ENCODE measurements at regions not wholly inside any gene's neighbourhood (a gene's known extent, or its start where the extent isn't known, plus 50 kb on each side); places are given as distances from the start of the nearest gene placed in this dataset.
A peak's percentile ranks its signal among the peaks of the same experiment; 100 is the strongest.
"Not testable (repeated sequence)": the region's sequence is repeated elsewhere in the genome, so short reads cannot be mapped to it uniquely, and the experiment has no call there.

DNA sequence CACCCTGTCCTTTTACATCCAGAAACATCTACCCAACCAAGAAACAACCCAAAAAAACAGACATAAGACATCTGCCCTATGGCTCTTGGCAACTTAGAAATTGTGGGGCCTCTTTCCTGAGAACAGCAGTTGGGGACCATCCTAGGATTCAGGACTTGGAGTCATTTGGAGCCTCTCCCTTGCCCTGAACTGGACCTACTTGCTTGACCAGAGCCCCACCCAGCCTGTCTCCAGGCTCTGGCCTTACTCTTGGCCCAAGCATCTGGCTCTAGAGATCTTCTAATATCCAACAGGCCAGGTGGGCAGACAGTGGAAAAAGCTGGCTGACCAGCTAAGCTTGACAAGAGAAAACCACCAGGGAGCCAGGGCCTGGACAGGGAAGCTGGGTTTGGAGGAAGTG lies 99.1 kb upstream of the C2CD4B start:
- DNase-seq (no peak), ATAC-seq (no peak)
- intact Hi-C loops (cut with DNase I), result no loop called here

DNA sequence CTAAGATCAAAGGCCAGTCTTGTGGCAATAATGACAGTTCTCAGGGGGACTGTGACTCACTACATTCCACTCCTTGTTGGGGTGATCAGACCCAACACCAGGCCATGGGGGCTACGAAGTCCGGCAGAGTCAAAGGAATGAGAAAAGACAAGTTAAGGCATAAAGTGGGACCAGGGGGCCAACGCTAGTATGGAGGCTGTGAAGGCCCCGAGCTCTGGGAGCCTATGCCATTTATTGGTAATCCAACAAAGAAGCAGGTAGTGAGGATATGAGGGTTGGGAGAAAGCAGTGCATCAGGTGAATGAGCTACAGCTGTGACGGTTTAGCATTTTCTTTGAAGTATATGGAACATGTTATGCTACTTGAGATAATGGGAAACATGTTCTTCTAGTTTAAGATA lies 104.4 kb upstream of the C2CD4B start:
- DNase-seq (no peak), ATAC-seq (no peak)
- intact Hi-C loops (cut with DNase I), result no loop called here

DNA sequence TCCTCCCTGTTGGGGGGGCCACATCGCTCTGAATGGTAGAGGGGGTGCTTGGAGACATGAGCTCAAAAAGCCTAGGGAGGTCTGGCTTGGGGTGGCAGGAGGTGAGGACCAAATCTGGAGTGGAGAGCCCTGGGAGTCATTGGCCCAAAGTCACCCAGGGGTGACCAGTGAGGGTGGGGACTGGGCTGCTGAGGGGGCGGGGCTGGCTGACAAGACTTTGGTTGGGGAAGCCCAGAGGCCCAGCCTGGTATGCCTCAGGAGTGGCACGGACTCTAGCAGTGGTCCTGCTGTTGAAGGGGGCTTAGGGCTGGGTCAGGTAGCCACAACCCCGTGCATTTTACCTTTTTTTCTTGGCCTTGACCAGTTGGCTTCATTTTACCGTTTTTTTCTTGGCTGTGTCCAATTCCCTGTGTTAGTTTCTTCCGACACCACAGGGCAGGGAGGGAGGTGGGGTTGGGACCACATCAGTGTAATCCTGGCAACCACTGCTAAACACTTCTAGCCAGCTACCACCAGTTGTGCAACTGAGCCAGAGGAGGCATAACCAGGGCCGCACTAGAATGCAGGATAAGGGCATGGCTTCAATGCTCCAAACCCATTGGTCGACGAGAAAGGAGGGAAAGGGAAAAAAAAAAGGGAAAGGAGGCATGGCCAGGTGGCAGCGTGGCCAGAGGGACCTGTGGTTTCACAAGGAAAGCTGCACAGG lies 105.3 kb upstream of the C2CD4B start:
- intact Hi-C loops (cut with DNase I), result no loop called here
- no peak for DNase-seq
- ATAC-seq, result no peak

DNA sequence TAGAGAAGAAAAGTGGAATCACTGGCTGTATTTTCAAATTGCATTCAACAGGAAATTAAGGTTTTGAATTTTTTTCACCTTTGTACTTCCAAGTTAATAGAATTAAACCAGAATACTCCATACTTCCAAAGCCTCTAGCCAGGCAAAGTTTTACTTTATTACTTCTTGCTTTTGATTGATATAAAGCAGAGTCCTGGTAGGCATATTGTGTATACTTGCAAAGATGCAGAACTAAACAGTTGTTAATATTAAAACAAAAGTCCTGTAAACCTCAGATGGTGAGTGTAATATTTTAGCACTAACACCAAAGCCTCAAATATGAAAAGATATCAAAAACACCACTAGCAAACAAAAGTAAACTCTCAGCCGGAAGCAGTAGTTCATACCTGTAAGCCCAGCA lies 107.2 kb upstream of the C2CD4B start:
- DNase-seq, result no peak
- intact Hi-C loops (cut with DNase I), result no loop called here
- no peak for ATAC-seq

DNA sequence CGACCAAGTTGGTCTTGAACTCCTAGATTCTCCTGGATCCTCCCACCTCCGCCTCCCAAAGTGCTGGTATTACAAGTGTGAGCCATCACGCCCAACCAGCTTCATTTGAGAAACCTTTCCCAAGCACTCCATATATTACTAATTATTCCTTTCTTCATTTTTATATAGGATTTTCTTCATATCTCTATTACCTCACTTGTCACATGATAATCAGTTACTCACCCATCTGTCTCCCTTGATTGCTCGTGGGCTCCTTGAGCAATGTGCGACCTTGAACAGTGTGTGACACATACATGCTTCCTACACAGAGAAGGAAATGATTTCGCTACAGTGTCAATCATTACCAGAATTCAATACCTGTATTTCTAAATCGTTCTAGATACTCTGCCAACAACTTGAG lies 110.7 kb upstream of the C2CD4B start:
- intact Hi-C loops (cut with DNase I), result no loop called here
- DNase-seq (no peak), ATAC-seq (no peak)

DNA sequence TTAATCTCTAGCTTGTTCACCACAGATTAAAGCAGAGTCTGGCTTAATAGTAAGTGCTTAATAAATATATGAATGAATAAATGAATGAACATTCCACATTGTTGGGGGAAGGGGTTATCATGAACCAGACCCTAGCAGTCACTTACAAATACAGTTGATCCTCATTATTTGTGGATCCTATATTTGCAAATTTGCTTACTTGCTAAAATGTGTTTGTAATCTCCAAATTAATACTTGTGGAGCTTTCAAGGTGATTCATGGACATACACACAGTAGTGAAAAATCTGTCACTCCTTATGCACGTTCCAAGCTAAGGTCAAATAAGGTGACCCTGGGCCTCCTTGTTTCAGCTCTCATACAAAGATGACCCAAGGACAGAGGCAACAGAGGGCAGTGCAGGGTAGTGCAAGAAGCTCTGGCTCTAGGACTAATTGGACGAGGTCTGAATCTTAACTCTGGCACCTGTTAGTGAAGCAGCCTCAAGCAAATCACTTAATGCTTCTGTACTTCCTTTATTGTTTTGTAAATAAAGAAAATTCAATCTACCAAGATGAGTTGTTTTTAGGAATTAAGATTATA lies 112.8 kb upstream of the C2CD4B start:
- DNase-seq, result no peak
- ATAC-seq, result no peak
- intact Hi-C loops (cut with DNase I), result no loop called here

DNA sequence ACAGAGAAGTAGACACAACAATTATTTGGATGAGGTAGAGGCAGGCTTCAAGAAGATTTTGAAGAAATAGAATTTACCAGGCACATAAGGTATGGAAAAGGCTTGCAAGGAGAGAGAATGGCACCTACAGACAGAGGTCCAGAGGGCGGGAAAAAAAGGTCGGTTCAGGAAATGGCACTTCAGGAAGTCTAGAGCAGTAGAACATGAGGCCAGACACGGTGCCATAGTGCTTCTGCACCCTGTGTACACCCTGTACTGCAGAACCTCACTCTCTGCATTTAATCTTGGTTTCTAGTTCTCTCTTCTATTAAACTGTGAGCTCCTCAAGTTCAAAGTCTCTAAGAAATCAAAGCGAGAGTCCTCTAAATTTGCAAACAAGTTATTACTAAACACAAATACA lies 113.4 kb upstream of the C2CD4B start:
- DNase-seq (no peak), ATAC-seq (no peak)
- intact Hi-C loops (cut with DNase I), result no loop called here

DNA sequence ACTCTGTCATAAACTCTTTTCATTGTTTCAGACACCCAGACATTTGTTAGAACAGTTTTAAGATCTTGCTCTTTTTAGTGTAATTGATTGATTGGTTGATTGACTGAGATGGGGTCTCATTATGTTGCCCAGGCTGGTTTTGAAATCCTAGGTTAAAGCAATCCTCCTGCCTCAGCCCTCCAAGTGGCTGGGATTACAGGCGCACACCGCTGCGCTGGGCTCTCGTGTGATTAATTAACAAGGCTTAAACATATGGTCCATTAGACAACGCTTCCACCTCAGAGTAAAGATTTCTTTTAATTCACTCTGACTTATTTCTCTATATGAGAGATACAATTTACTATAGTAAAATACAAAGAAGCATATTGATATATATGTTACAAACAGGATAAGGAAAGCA lies 114.0 kb upstream of the C2CD4B start:
- DNase-seq (no peak), ATAC-seq (no peak)
- intact Hi-C loops (cut with DNase I), result no loop called here

DNA sequence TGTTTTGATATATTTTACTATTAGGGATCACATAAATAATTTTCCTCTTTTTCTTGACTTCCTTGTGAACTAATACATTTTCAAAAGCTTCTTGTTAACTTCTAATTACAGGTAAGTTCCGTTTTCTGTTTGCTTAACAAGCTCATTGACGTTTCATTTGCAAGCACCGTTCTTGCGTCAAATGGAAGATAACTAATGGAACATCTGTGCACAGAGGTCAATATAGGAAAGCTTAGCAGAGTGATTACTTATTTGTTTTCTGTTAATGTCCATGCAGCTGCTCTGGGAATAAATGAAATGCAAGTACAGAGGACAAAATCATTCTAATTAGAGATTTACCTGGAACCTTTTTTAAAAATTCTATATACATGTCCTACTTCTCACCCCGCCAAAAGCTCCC lies 115.5 kb upstream of the C2CD4B start:
- intact Hi-C loops (cut with DNase I), result no loop called here
- no peak for DNase-seq
- ATAC-seq, result no peak

DNA sequence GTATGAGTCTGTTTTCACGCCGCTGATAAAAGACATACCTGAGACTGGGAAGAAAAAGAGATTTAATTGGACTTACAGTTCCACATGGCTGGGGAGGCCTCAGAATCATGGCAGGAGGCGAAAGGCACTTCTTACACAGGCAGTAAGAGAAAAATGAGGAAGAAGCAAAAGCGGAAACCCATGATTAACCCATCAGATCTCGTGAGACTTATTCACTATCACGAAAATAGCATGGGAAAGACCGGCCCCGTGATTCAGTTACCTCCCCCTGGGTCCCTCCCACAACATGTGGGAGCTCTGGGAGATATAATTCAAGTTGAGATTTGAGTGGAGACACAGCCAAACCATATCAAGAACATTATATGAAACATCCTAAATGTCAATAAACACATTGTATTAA lies 116.7 kb upstream of the C2CD4B start:
- DNase-seq; ATAC-seq; intact Hi-C loops (cut with DNase I): not testable (repeated sequence)

DNA sequence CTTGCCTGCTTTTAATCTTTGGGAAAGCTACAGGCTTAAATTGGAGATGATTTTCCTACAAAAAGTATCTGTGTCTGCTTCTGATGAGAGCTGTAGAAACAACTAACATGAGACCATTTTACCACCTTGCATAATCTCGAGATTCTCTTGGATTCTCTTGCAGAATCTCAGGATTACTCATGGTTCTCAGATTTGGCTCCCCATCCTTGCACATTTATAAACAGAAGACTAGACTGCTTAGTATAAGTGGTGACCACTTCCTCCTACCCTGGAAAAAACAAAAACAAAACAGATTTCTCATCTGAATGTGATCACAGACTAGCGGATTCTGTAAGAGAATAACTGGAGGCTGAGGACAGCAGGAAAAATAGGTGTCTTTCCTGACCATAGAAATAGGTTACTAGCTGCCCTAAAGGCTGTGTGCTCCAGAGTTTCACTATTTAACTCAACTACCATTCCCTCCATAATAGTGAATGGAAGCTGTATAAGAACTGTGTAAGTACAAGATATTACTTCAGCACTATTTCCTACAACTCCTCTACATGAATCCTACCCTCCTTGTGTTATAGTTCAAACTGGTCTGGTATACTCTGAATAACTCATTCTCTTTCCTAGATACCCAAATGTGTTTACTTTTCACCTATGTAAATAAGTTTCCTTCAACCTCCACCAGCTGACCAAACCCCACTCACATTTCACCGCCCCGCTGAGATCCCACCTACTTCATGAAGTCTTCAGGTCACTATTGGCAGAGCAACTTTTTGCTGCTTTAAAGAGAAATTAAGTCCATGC lies 122.2 kb upstream of the C2CD4B start:
- intact Hi-C loops (cut with DNase I), result no loop called here
- DNase-seq (no peak), ATAC-seq (no peak)

DNA sequence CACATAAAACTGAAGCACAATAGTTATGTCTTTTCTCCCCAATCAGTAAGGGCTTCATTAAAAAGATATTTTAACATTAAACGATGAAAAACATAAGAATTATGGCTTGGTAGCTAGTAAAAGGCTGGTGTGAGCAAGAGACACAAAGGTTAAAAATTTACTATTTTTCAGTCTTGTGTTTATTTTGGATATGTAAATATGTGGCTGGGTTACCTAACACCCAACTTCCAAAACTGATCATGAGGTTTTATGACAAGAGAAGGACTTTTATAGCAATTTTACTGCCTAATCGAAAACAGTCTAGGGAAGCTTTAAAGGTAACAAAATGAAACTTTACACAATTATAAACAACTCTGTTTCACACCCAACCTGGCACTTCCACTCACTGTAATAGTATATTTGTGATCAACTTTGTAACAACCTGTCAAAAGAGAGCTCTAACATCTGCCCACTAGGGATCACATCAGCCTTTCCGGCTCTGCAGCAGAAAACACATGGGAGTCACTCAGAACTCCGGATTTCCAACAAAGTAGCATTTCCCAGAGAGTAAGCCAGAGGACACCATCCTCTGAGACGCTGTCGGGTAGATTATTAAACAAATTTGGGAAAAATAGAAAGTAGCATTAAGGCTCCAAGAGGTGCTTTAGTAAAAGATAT lies 123.4 kb upstream of the C2CD4B start:
- intact Hi-C loops (cut with DNase I), result no loop called here
- no peak for ATAC-seq
- DNase-seq, result no peak

DNA sequence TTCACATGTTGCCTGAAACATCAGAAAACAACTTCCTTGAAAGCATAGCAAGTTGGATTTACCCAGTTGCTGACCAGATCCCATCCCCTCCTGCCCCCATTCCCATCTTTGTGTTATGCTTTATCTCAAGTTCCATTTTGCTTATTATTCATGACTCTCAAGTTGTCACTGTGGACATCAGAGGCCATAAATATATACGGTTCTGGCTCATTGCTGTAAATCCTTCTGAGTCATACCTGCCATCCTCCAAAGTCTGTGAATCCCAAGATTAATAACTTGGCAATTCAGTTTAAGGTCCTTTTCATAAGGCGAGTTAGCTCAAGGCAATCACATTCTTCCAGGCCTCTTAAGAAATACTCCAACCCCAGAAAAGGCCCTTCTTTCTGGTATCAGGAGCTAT lies 126.2 kb upstream of the C2CD4B start:
- intact Hi-C loops (cut with DNase I), result no loop called here
- no peak for DNase-seq

DNA sequence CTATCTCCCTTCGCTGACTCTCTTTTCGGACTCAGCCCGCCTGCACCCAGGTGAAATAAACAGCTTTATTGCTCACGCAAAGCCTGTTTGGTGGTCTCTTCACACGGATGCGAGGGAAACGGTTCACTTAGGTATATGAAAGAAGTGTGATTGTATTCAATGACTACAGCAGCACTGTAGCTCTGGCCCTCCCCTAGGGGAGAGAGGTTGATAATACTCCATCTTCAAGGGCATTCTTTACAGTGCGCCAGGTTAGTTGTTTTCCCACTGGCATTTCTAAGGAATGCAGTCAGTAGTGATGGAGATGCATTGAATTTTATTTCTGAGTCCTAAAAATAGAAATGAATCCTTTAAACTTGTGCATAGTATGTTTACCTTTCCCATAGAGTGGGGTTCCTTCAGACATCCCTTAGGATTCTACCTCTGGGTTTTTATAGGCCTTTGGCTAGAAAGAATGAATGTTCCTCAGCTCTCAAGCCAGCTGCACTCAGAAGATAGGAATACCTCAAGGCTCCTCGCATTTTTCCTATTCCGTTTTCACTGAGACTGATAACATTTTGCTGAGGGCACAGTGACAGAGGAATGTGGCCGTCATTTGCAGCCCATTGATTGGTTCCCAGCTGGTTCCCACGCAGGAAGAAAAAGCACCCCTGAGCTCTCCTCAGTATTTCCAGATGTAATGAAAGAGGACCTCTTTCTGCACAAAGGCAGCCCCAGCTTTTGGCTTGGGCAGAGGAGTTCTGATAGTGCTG lies 131.8 kb upstream of the C2CD4B start:
- intact Hi-C loops (cut with DNase I), result no loop called here
- ATAC-seq (no peak), DNase-seq (no peak)

More for the DNA sequence above, 126.2 kb upstream of the C2CD4B start:
- ATAC-seq, result no peak

DNA sequence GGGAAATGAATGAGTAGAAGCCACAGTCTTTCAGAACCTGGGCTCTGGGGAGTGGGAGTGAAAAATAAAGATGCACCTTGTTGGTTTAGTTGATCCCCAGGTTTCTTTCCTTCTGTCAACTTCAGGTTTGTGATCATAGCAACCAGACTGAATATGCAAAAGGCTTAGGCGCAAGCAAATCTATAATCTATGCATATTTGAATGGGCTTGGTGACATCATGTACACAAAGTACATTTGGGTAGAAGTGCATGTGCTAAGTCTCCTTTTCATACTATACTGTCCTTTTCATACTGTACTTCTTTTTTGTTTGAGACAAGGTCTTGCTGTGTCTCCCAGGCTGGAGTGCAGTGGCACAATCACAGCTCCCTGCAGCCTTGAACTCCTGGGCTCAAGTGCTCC lies 132.4 kb upstream of the C2CD4B start:
- no peak for ATAC-seq
- intact Hi-C loops (cut with DNase I), result no loop called here
- no peak for DNase-seq

DNA sequence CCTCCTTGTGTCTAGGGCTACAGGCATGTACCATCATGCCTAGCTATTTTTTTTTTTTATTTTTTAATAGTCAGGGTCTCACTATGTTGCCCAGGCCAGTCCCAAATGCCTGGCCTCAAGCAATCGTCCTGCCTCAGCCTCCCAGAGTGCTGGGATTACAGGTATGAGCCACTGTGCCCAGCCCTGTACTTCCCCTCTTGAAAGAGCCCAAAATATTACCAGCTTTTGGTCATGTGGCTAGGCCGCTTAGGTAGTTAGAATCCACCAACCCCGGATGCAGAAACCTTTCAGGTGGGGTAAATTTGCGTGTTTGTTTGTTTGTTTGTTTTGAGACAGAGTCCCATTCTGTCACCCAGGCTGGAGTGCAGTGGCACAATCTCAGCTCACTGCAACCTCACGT lies 132.8 kb upstream of the C2CD4B start:
- intact Hi-C loops (cut with DNase I), result no loop called here
- DNase-seq (no peak), ATAC-seq (no peak)

DNA sequence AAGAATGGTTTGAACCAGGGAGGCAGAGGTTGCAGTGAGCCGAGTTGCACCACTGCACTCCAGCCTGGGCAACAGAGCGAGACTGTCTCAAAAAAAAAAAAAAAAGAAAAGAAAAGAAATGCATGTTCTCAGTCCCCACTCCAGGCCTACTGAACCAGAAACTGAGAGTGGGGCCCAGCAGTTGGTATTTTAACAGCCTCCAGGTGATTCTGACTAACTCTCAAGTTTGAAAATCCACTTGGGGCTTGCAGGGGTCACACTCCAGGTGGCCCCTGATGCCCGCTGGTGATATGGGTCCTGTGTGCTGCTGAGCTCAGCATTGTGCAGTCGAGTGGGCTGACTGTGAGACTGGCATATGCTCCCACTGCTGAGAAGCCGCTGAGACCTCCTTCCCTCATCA lies 133.7 kb upstream of the C2CD4B start:
- intact Hi-C loops (cut with DNase I), result no loop called here
- ATAC-seq, result no peak
- no peak for DNase-seq

DNA sequence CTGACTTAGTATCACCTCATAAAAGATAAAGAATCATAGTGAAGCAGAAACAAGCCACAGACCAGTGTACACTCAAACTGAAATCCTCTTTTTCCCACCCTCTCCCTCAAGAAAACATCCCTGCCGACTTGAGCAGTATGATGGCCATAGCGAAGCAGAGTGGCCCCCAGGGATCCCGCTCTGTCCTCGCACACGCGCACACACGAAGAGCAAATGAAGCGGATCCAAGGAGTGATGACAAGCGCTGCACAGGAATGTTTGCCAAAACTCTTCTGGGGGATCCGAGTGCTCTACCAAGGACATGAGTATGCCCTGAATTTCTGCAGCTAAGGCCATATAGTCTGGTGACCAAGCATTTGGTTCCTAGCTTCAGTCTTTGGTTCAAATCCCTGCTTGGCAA lies 134.5 kb upstream of the C2CD4B start:
- intact Hi-C loops (cut with DNase I), result no loop called here
- DNase-seq (no peak), ATAC-seq (no peak)

DNA sequence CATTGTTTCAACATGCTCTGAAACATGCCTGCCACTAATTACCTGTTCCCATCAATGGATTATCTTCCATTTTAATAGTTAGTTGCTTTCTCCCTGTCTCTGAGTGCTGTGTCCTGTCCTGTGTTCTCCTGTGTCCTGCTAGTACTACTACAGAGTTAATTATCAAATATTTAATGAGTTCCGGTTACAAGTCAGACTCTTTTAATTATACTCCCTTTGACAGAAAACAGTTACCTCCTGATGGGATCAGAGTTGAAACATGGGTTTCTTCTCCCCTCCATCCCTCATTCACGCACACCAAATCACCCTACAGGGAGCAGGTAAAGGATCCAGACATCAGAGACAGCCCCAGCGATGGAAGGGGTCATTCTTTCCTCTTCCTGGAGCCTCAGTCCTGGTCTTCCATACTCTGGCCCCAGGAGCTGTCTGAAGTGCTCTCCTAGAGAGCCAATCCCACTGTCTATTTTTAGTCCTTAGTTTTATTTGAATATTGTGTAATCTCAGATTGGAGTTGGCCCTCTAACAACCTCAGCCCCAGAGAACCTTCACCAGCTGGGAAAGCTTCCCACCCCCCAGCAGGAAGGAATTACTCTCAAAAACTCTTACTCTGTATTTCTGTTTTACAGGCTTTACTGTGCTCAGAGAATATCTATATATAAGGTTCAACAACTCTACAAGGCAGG lies 137.0 kb upstream of the C2CD4B start:
- intact Hi-C loops (cut with DNase I), result loop anchor here in 1 of 2 donors (10.0 kb wide), 1 partner anchor 227 kb away; no protein-coding TSS in a partner anchor
- DNase-seq (no peak), ATAC-seq (peak; percentile 64 to 84)
